Stimulated activated CD8-positive, alpha-beta memory T cell treated with anti-CD3 and anti-CD28 coated beads, Interleukin-2, amount 100 ng/mL, for 48 hours (primary cell): ENCODE measurements at regions not wholly inside any gene's neighbourhood (a gene's known extent, or its start where the extent isn't known, plus 50 kb on each side); places are given as distances from the start of the nearest gene placed in this dataset.

Experiments used
- DNase-seq, 2 donors: peaks; one replicate each; pipeline ENCODE4 v3.0.0-alpha.2; 2020; ENCODE audit warnings: low read depth in 2 of 2

DNA sequence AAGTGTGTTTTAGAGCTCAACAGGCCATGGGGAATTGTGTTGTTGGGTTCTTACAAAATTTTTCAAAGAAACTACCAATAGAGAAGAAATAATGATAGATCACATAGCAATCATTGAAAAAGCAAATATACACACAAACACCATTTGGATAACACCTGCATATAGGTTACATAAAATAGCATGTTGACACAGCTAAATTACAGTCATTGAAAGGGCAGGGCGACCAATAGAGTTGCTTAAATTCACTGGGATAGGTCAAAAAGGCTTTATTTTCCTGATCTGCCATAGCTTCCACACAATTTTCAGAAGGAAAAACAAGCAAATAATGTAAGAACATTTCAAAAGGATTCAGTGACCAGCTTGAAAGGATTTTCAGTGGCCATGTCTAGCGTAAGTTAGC lies 57.9 kb upstream of the FGGY start:
- no peak for DNase-seq

- no peak for DNase-seq
Measured at GRCh38 chr1:59241909-59242308, 55.0 kb upstream of the FGGY start.

GRCh38 chr1:59242370-59242769 lies 54.5 kb upstream of the FGGY start:
- DNase-seq: no peak

GRCh38 chr1:59243550-59243949 lies 53.3 kb upstream of the FGGY start:
- no peak for DNase-seq

DNA sequence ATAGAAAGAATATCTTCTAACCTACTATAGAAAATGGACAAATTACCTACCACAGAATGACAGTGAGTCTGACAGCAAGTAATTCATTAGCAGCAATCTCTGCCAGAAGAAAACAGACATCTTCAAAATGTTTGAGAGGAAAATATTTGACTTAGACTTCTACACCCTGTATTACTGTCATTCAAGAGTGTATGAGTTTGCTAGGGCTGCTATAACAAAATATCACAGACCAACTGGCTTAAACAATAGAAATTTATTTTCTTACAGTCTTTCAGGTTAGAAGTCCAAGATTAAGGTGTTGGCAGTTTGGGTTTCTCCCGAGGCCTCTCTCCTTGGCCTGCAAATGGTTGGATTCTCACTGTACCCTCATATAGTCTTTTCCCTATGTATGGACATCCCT lies 52.9 kb upstream of the FGGY start:
- no peak for DNase-seq

GRCh38 chr1:59244891-59245290 lies 52.0 kb upstream of the FGGY start:
- no peak for DNase-seq
